ENCODE measurements at regions not wholly inside any gene's neighbourhood (a gene's known extent, or its start where the extent isn't known, plus 50 kb on each side); places are given as distances from the start of the nearest gene placed in this dataset.

DNA sequence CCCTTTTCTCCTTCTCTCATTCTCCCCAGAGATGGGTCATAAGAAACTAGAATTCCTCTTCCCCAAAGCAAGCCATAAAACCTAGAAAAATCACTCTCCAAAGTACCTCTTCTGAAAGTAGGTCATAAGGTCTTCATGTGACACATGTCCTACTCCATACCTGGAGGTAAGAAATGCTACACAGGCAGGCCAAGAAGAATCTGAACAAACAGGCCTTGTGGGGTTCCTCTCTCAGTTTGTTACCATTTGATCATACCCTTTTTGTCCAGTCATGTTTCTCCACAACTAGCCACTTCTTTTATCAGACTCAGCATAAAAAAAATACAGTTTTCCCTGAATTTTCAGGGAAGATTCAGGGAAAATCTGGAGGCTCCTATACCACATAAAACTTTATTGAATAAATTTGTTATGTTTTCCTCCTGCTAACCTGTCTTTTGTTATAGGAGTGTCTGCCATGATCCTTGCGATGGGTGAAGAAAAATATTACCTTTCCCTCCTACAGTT lies 134.4 kb upstream of the LMO4 start:
- Histone ChIP-seq H3K4ac (ENCODE audit: low read depth, low read length) (no peak overlapping the region), H2AK5ac (ENCODE audit: low read depth, low read length) (no peak overlapping the region), H4K8ac (ENCODE audit: low read depth in 2 of 2, low read length in 2 of 2) (no peak overlapping the region), H2BK15ac (ENCODE audit: low read depth, low read length) (no peak overlapping the region), H3K36me3 (ENCODE audit: control insufficient read depth, insufficient read depth, low read length) (no peaks in the 10 kb centered on the region), H2AFZ (replicated peaks; ENCODE audit: low read length, poor library complexity) (no peak overlapping the region), H3K23ac (ENCODE audit: low read depth, low read length) (no peak overlapping the region), H3K4me3 (ENCODE audit: insufficient read depth, low read depth, low read length) (no peak overlapping the region), H4K5ac (ENCODE audit: low read depth, low read length) (no peak overlapping the region), H3K27me3 (ENCODE audit: control insufficient read depth, insufficient read depth, low read length) (peaks cover 5% of the 10 kb centered on the region), H3K79me1 (ENCODE audit: low read depth in 1 of 2, low read length in 2 of 2) (no peaks in the 10 kb centered on the region), H3K9me3 (ENCODE audit: control insufficient read depth, insufficient read depth, low read length) (peaks cover 2% of the 10 kb centered on the region; the same call in 1 of the 2 replicates), H3K9ac (ENCODE audit: low read depth, low read length) (no peak overlapping the region), H3K56ac (ENCODE audit: extremely low read depth, insufficient read depth, low read length) (no peak overlapping the region), H2BK120ac (ENCODE audit: low read depth, low read length) (no peak overlapping the region), H4K20me1 (ENCODE audit: insufficient read depth, low read length) (no peaks in the 10 kb centered on the region), H4K91ac (ENCODE audit: insufficient read depth, low read depth, low read length) (no peak overlapping the region), H3K4me2 (ENCODE audit: low read depth, low read length) (no peak overlapping the region), H2AK9ac (replicated peaks; ENCODE audit: low read depth, low read length, poor library complexity) (no peak overlapping the region), H2BK5ac (ENCODE audit: low read depth, low read length, poor library complexity, severe bottlenecking) (no peak overlapping the region), H3K4me1 (ENCODE audit: control insufficient read depth, insufficient read depth, low read length) (no peaks in the 10 kb centered on the region), H3K9me1 (ENCODE audit: insufficient read depth, low read length) (no peaks in the 10 kb centered on the region), H2BK20ac (ENCODE audit: low read depth, low read length) (no peak overlapping the region), H3K27ac (ENCODE audit: insufficient read depth, low read length) (no peak overlapping the region), H3K18ac (ENCODE audit: low read depth, low read length) (no peak overlapping the region), H3K14ac (replicated peaks; ENCODE audit: low read depth, low read length) (no peak overlapping the region)
- POLR2A ChIA-PET (ENCODE audit: unreplicated experiment), result no interaction called here
- WGBS, 2 experiments (ENCODE audit: extremely low coverage in 2 of 2, insufficient read length in 1 of 2), result no CpG with 5 or more reads among the region's 1 CpG
- dilution Hi-C loops (cut with HindIII; ENCODE audit: low sequenced_read_pairs, unreplicated experiment), result no loop called here
- intact Hi-C loops (cut with micrococcal nuclease), result no loop called here
- ATAC-seq (ENCODE audit: low read depth) (no peak), DNase-seq (no peak)
- TF ChIP-seq BHLHE40 (IDR thresholded peaks at IDR 0.05; ENCODE audit: low read depth, low read length) (no peak), POLR2A (IDR thresholded peaks at IDR 0.05; ENCODE audit: low read depth, low read length) (no peak), RAD21 (IDR thresholded peaks at IDR 0.05; ENCODE audit: low read length) (no peak), SMC3 (IDR thresholded peaks at IDR 0.05; ENCODE audit: low read depth, low read length) (no peak)
- TF ChIP-seq, protein P1, sequence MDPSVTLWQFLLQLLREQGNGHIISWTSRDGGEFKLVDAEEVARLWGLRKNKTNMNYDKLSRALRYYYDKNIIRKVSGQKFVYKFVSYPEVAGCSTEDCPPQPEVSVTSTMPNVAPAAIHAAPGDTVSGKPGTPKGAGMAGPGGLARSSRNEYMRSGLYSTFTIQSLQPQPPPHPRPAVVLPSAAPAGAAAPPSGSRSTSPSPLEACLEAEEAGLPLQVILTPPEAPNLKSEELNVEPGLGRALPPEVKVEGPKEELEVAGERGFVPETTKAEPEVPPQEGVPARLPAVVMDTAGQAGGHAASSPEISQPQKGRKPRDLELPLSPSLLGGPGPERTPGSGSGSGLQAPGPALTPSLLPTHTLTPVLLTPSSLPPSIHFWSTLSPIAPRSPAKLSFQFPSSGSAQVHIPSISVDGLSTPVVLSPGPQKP (IDR thresholded peaks at IDR 0.05; ENCODE audit: borderline replicate concordance, low read depth, low read length), result no peak
- no TSS peak for BruUV-seq (replicated peaks)
- in situ Hi-C loops (cut with MboI; ENCODE audit: low sequenced_read_pairs), result no loop called here
- CTCF ChIA-PET, result no interaction called here

Measured in IMR-90 (cell line).